HEK293T (cell line): ENCODE measurements at regions not wholly inside any gene's neighbourhood (a gene's known extent, or its start where the extent isn't known, plus 50 kb on each side); places are given as distances from the start of the nearest gene placed in this dataset.

ENCODE experiments used
- CTCF ChIA-PET: fragments of 350-600 bp; formaldehyde crosslinking; extraction: SDS; loops from one replicate; lab custom pipeline; 2021; ENCODE audit warnings: antibody characterized with exemption, inconsistent platforms; lab: Yijun Ruan, JAX
- POLR2A ChIA-PET: fragments of 350-600 bp; formaldehyde crosslinking; extraction: SDS; loops from one replicate; lab custom pipeline; 2020; ENCODE audit warnings: antibody characterized with exemption, inconsistent platforms; lab: Yijun Ruan, JAX
- DNase-seq: peaks from one replicate; pipeline ENCODE4 v3.0.0; 2012; ENCODE audit warnings: mixed read lengths; ENCODE audit errors: extremely low spot score
- ARNT ChIP-seq: fragments of 450-650 bp; IDR thresholded peaks from 2 replicates; pipeline ENCODE4 v1.6.1; 2017; ENCODE audit warnings: mild to moderate bottlenecking
- BHLHE40 ChIP-seq: fragments of 450-650 bp; IDR thresholded peaks from 2 replicates; pipeline ENCODE4 v1.6.1; 2016; ENCODE audit warnings: mild to moderate bottlenecking, moderate library complexity, borderline replicate concordance
- CTBP1 ChIP-seq: fragments of 450-650 bp; IDR thresholded peaks from 2 replicates; pipeline ENCODE4 v1.6.1; 2016; ENCODE audit warnings: borderline replicate concordance
- ELF4 ChIP-seq: fragments of 450-650 bp; IDR thresholded peaks from 2 replicates; pipeline ENCODE4 v1.6.1; 2017; ENCODE audit warnings: antibody characterized with exemption
- FOXA1 ChIP-seq: fragments of 450-650 bp; IDR thresholded peaks from 2 replicates; pipeline ENCODE4 v1.6.1; 2016; ENCODE audit warnings: mild to moderate bottlenecking
- FOXK2 ChIP-seq: fragments of 450-650 bp; IDR thresholded peaks from 2 replicates; pipeline ENCODE4 v1.6.1; 2016; ENCODE audit warnings: mild to moderate bottlenecking
- FOXM1 ChIP-seq: fragments of 450-650 bp; IDR thresholded peaks from 2 replicates; pipeline ENCODE4 v1.6.1; 2017; ENCODE audit warnings: mild to moderate bottlenecking, borderline replicate concordance
- HDGF ChIP-seq: fragments of 450-650 bp; IDR thresholded peaks from 2 replicates; pipeline ENCODE4 v1.6.1; 2017; ENCODE audit warnings: antibody characterized with exemption, borderline replicate concordance
- L3MBTL2 ChIP-seq: fragments of 450-650 bp; conservative IDR thresholded peaks from 2 replicates; pipeline ENCODE4 v1.6.1; 2016; ENCODE audit warnings: mild to moderate bottlenecking
- LEF1 ChIP-seq: fragments of 450-650 bp; IDR thresholded peaks from 2 replicates; pipeline ENCODE4 v1.6.1; 2017; ENCODE audit warnings: mild to moderate bottlenecking, borderline replicate concordance
- NFRKB ChIP-seq: fragments of 450-650 bp; IDR thresholded peaks from 2 replicates; pipeline ENCODE4 v1.6.1; 2016; ENCODE audit warnings: mild to moderate bottlenecking, moderate library complexity
- PKNOX1 ChIP-seq: fragments of 450-650 bp; IDR thresholded peaks from 2 replicates; pipeline ENCODE4 v1.6.1; 2016
- SP1 ChIP-seq: fragments of 450-650 bp; IDR thresholded peaks from 2 replicates; pipeline ENCODE4 v1.6.1; 2017
- SUZ12 ChIP-seq: fragments of 450-650 bp; IDR thresholded peaks from 2 replicates; pipeline ENCODE4 v1.6.1; 2016; ENCODE audit warnings: mild to moderate bottlenecking
- TARDBP ChIP-seq: fragments of 450-650 bp; IDR thresholded peaks from 2 replicates; pipeline ENCODE4 v1.6.1; 2016
- ZNF384 ChIP-seq: fragments of 450-650 bp; IDR thresholded peaks from 2 replicates; pipeline ENCODE4 v1.6.1; 2016

- ChIA-PET CTCF (no interaction called here), POLR2A (no interaction called here)
- DNase-seq = no peak
- no peak for TF ChIP-seq SUZ12
- TF ChIP-seq LEF1 = no peak
- no peak for TF ChIP-seq ARNT
- no peak for TF ChIP-seq BHLHE40
- no peak for TF ChIP-seq ELF4
- TF ChIP-seq SP1 = no peak
- TF ChIP-seq L3MBTL2 = no peak
- no peak for TF ChIP-seq FOXM1
- TF ChIP-seq NFRKB = no peak
- no peak for TF ChIP-seq FOXK2
- no peak for TF ChIP-seq HDGF
- no peak for TF ChIP-seq TARDBP
- no peak for TF ChIP-seq ZNF384
- no peak for TF ChIP-seq FOXA1
- no peak for TF ChIP-seq PKNOX1
- TF ChIP-seq CTBP1 = no peak
Observed at GRCh38 chr3:154690413-154690812, 260.4 kb upstream of the GPR149 start.

- CTCF ChIA-PET = no interaction called here
- POLR2A ChIA-PET = no interaction called here
- DNase-seq = no peak
- no peak for TF ChIP-seq NFRKB
- TF ChIP-seq FOXA1 = no peak
- no peak for TF ChIP-seq SP1
- no peak for TF ChIP-seq ARNT
- TF ChIP-seq FOXM1 = no peak
- no peak for TF ChIP-seq ELF4
- TF ChIP-seq L3MBTL2 = no peak
- TF ChIP-seq ZNF384 = no peak
- no peak for TF ChIP-seq LEF1
- no peak for TF ChIP-seq PKNOX1
- no peak for TF ChIP-seq CTBP1
- TF ChIP-seq FOXK2 = no peak
Observed at GRCh38 chr3:154684440-154684839, 254.4 kb upstream of the GPR149 start.

GRCh38 chr3:154684021-154684420 is 254.0 kb upstream of the GPR149 start:
- ChIA-PET CTCF (no interaction called here), POLR2A (no interaction called here)
- DNase-seq = peak; percentile 8
- TF ChIP-seq FOXM1 (no peak), TARDBP (no peak), L3MBTL2 (no peak), SP1 (no peak), ELF4 (no peak), CTBP1 (no peak), PKNOX1 (no peak), LEF1 (no peak), HDGF (no peak), FOXA1 (no peak)

GRCh38 chr3:154678041-154678654 is 248.2 kb upstream of the GPR149 start:
- no peak for DNase-seq
- ChIA-PET POLR2A (no interaction called here), CTCF (no interaction called here)
- no peak for TF ChIP-seq HDGF
- no peak for TF ChIP-seq BHLHE40
- no peak for TF ChIP-seq L3MBTL2
- no peak for TF ChIP-seq SP1
- no peak for TF ChIP-seq FOXA1
- no peak for TF ChIP-seq FOXM1
- TF ChIP-seq SUZ12 = no peak

- CTCF ChIA-PET = no interaction called here
- no peak for DNase-seq
- no peak for TF ChIP-seq BHLHE40
- no peak for TF ChIP-seq FOXK2
- no peak for TF ChIP-seq CTBP1
- no peak for TF ChIP-seq NFRKB
- no peak for TF ChIP-seq LEF1
- no peak for TF ChIP-seq SUZ12
- TF ChIP-seq HDGF = no peak
- TF ChIP-seq ELF4 = no peak
- TF ChIP-seq FOXM1 = no peak
- no peak for TF ChIP-seq TARDBP
- no peak for TF ChIP-seq FOXA1
- no peak for TF ChIP-seq PKNOX1
- no peak for TF ChIP-seq L3MBTL2
- POLR2A ChIA-PET = no interaction called here
Observed at GRCh38 chr3:154668835-154669234, 238.8 kb upstream of the GPR149 start.

GRCh38 chr3:154668187-154668586 is 238.2 kb upstream of the GPR149 start:
- TF ChIP-seq LEF1 (no peak), FOXA1 (no peak), FOXM1 (no peak), PKNOX1 (no peak), L3MBTL2 (no peak), SP1 (no peak), NFRKB (no peak), BHLHE40 (no peak), ARNT (no peak), SUZ12 (no peak), ZNF384 (no peak), HDGF (no peak), TARDBP (no peak), ELF4 (no peak), FOXK2 (no peak), CTBP1 (no peak)
- POLR2A ChIA-PET = no interaction called here
- no peak for DNase-seq
- CTCF ChIA-PET = no interaction called here
